DMS 273 (cell line): ENCODE measurements at regions not wholly inside any gene's neighbourhood (a gene's known extent, or its start where the extent isn't known, plus 50 kb on each side); places are given as distances from the start of the nearest gene placed in this dataset.
"Not testable (repeated sequence)": the region's sequence is repeated elsewhere in the genome, so short reads cannot be mapped to it uniquely, and the experiment has no call there.

Experiments used
- DNase-seq: peaks from one replicate; lab custom pipeline; 2025; ENCODE audit not compliant: unreplicated experiment; lab: John Stamatoyannopoulos, UW

DNA sequence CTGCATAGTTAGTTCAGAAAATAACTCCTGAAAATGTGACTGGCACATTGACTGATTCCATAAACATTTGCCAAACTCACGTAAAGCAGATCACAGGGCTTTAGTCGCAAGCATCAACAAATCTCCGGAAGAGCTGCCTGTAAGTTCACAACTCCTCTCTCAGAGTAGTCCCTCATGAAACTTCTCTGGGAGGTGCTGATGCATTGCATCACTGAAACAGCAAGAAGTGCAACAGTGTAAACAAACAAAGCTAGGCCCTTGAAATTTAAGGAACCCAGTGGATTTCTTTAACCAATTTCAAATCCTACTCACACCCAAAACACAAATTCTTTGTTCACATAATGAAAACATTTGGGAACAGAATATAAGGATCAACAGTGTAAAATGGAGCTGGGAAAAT is 1691.7 kb upstream of the FLRT2 start:
- DNase-seq: no peak

- peak; percentile 2 for DNase-seq
Measured at GRCh38 chr14:83842547-83842946, 1687.4 kb upstream of the FLRT2 start.

DNA sequence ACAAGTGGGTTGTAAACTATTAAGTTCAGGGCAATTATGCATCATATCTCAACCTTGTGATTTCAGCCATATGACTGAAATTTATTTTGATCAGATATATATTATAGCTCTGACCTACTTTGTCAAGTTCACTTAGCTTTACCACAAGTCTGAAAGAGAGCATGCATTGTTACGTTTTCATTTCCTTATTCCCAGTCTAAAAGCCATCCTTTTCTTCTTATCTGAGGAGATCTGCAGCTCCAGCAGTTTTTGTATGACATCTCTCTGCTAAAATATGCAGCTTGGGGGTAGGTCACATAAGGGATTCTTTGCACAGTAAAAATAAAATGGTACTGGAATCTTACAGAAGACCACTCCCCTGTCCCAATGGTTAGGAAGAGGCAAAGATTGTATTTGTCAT is 1682.8 kb upstream of the FLRT2 start:
- no peak for DNase-seq

DNA sequence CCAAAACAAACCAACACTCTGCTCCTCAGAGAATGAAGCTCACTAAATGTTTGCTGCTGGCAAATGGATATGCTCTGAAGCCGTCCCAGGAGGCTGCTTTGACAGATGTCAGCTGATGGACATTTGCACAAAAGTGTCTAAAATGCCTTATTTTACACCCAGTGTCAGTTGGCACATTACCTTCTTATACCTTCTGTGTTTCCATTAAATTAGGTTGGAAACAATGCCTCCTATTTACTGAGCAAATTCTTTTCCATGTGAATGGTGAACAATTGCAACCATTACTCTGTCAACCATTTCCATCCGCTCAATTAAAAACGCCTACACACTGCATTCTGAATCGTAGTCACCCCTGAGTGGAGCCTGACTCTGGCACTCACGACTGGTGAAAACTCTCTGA is 1679.9 kb upstream of the FLRT2 start:
- DNase-seq: no peak

DNA sequence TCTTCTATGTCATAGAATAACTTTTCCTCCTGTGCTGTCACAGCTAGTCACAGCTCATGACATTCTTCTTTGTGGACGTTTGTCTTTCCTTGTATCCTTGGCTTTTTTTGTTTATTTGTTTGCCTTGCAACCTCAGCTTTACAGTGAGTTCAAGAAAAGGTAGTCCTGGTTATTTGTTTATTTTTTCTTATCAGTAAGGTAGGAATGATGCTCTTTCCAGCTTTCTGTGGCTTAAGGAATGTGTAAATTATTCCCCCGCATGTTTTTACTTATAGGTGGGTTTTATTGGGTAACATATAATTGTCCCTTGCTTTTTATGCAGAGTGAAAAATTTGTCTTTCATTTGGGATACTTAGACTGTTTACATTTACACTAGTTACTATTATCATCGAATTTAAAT is 1673.6 kb upstream of the FLRT2 start:
- DNase-seq: no peak

DNA sequence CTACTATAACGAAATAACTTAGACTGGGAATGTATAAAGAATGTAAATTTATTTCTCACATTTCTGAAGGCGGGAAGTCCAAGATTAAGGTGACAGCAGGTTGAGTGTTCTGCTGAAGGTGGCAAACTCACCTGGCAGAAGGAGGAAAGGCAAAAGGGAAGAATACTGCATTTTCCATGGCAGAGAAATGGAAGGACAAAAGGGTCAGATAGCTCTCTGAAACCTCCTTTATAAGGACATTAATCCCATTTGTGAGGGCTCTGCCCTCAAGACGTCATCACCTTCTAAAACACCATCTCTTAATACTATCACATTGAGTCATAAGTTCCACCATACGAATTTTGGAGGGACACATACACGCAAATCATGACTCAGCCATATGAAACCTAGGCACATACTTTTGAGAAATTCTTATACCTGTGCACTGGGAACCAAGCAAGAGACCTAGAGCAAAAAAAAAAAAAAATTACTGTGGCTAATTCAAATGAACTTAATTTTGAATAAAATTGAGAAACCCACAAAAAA is 1669.3 kb upstream of the FLRT2 start:
- DNase-seq: no peak

- no peak for DNase-seq
Measured at GRCh38 chr14:83863042-83863774, 1666.7 kb upstream of the FLRT2 start.

DNA sequence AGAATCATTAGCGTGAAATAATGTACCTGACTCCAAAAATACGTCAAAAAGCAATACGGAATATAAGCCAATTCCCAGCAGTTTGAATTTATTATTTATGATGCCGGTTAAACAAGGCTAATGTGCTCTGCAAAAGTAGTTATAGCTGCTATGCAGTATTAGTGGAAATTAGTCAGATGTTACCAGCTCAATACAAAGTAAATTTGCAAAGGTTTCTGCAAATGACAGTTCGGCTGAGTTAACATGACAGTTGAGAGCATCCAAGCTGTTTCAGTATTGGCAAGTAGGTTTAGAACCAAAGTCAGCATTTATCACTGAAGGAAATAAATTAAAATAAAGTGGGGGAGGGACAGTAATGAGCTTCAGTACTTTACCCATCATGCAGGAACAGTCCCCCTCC is 1665.8 kb upstream of the FLRT2 start:
- DNase-seq: no peak

DNA sequence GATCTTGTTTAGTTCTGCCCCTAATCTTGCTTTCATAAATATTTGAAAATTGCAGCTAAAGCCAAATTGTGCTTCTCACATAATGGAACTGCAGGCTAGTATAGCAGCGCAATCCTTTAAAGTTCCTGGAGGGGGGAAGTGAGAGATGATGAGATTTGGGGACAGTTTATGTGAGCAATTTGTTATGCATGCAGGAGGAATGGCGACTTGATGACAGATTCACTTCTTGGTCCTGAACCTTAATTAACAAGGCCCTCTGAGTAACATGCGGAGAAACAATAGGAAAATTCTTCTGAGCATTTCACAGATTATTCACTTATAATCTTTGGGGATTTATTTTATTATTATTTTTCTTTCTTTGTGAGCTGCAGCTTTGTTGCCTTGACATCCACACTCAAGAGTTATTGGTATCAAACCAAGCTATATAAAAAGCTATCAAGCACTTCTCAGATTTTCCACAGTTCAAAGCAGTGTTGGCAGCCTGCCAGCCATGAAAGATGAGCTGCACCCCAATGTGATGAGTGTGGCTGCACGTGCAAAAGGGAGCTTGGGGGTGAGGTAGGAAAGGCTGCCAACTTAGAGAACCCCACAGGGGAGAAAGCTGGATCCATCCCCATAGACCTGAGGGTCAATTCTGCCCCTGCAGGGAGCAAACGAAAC is 1662.2 kb upstream of the FLRT2 start:
- DNase-seq: peak; percentile 4

GRCh38 chr14:83870546-83871270 is 1659.2 kb upstream of the FLRT2 start:
- no peak for DNase-seq

GRCh38 chr14:83873669-83874068 is 1656.3 kb upstream of the FLRT2 start:
- DNase-seq: no peak

GRCh38 chr14:83874662-83875061 is 1655.3 kb upstream of the FLRT2 start:
- no peak for DNase-seq

DNA sequence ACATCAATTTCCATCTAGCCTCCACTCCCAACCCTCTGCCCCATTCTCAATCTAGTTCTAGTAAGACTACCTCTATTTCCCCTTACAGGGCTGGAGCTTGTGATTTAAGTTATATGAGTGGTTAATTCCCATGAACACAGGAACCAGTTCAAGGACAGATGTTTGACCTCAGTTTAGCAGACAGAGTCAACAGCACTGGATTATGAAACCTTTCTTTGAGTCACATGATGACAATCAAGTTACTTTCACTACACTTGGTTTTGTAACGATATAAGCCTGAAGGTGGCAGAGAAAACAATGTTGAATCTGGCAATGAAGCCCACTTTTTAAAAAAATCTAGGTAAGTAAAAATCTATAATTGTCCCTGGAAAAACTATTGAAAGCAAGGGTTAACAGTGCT is 1646.2 kb upstream of the FLRT2 start:
- no peak for DNase-seq

DNA sequence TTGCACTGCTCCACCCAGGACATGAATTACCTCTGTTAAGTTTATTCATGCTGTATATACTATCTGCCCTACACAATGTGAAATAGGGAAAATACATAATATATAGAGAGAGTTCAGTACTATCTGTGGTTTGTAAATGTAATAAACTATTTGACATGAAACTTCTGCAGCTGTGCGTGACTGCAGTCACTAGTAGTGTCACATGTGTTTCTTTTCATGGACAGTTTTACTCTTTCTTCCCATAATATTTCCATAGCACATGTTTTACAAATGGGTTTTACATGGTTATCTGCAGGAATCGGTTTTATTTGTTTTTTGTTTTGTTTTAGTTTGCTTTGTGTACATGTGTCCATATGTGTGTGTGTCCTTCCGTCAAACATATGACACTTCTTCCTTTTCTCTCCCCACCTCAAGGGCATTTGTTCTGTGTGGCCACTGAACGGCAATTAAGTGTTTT is 1644.1 kb upstream of the FLRT2 start:
- no peak for DNase-seq

DNA sequence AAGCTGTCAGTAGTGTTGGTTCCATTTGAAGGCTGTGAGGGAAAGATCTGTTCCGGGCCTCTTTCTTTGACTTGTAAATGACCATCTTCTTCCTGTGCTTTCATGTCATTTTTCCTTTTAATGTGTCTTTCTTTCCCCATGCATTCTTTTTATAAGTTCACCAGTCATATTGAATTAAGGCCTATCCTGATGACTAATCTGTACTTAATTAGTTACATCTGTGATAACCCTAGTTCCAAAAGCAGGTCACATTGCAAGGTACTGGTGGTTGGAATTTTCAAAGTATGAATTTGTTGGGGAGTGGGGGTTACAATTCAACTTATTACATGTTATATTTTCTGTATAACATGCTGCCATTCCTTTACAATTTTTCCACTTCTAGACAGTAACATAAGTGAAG is 1642.1 kb upstream of the FLRT2 start:
- no peak for DNase-seq

DNA sequence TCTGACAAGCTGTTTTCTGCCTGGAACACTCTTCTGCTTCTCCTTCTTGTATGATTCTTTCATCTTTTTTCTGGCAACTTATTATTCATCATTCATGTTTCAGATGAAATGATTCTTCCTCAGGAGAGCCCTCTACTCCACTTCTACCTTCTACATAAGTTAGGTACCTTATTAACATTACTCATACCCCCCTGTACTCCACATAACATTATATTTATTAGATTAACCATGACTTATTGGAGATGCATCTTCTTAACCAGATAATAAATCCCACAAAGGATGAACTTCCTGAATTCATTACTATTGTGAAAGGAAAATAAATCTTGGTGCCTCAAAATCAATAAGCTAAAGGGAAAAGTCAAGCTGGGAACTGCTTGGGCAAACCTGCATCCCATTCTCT is 1636.5 kb upstream of the FLRT2 start:
- DNase-seq: no peak

DNA sequence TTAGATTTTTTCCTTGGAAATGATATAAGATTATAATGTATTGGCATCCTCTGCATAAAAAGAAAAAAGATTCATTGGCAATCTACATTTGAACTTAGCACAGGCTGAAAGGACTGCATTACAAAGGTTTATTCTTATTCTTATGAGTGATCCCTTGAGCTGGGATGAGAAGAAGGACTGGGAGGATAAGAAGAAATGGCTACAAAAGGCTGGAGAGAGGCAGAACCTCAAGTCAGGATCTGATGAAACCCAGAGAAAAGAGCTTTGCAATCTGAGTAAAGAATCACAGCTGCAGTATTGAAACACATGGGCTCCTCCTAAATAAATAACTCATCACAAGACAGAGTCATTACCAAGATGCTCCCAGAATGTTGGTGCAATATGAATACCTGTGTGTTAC is 1635.4 kb upstream of the FLRT2 start:
- DNase-seq: no peak

GRCh38 chr14:83898558-83898957 is 1631.4 kb upstream of the FLRT2 start:
- not testable (repeated sequence) for DNase-seq

GRCh38 chr14:83899706-83900105 is 1630.2 kb upstream of the FLRT2 start:
- DNase-seq: no peak

DNA sequence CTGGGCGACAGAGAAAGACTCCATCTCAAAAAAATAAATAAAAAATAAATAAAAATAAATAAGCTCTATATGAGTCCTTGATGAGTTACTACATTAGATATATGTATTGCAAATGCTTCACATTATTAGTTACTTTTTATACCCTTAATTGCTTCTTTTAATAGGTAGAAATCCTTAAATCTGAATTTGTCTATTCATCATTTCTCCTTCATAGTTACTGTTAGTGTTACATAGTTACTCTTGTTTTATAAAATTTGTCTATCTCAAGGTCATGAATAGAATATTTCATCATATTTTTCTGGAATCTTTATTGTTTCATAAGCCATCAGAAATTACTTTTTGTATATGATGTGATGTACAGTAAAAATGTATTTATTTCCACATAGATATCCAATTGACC is 1624.8 kb upstream of the FLRT2 start:
- no peak for DNase-seq

- DNase-seq: no peak
Measured at GRCh38 chr14:83908419-83908818, 1621.5 kb upstream of the FLRT2 start.

DNA sequence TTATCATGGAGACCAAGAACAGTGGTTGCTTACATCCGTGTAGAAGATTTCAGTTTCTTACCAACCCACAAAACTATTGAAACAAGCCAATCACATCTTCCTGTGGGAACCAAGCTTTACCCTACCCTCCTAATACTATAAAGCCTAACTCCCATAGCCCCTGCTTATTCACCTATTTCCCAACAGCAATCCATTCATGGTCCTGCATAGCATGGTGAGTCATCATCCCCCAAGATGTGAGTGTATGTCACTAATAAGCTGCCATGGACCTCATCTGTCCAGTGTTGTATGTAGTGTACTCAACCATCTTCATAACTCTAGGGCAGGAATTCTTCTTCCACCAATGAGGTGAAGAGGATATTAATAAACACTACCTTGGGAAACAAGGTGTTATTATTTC is 1620.4 kb upstream of the FLRT2 start:
- no peak for DNase-seq
